A549 (cell line): ENCODE measurements at regions not wholly inside any gene's neighbourhood (a gene's known extent, or its start where the extent isn't known, plus 50 kb on each side); places are given as distances from the start of the nearest gene placed in this dataset.

Source experiments
- ATAC-seq, 2 experiments: fragments of 200-7000 bp in 1 of 2; fragments of >200 bp in 1 of 2; cut with Nextera tagmentation in 1 of 2; cut with Tn5 transposase in 1 of 2; 3 replicates each; pipeline versions ENCODE4 v1.8.0 to v1.9.1; 2018 to 2020; ENCODE audit warnings: mild to moderate bottlenecking in 1 of 2, moderate library complexity in 1 of 2
- CTCF ChIA-PET: fragments of 300-600 bp; sonication (Branson Sonifier 250); formaldehyde crosslinking; extraction: SDS; loops from one replicate; lab custom pipeline; 2021; ENCODE audit warnings: antibody characterized with exemption, inconsistent platforms; lab: Yijun Ruan, JAX
- POLR2A ChIA-PET: fragments of 350-600 bp; formaldehyde crosslinking; extraction: SDS; loops from one replicate; lab custom pipeline; 2021; ENCODE audit warnings: antibody characterized with exemption, inconsistent platforms; lab: Yijun Ruan, JAX
- DNase-seq, 2 experiments: peaks; one replicate each; pipeline versions ENCODE4 v3.0.0 to v3.0.0-alpha.2; 2011 to 2016; ENCODE audit warnings: low read depth in 1 of 2, low spot score in 1 of 2
- FAIRE-seq: peaks from 2 replicates; lab custom pipeline; 2011; peaks lifted over from hg19 to GRCh38; lab: Jason Lieb, UNC
- H3K27ac ChIP-seq, 2 experiments: fragments of >200 bp; sonication (Bioruptor Twin); formaldehyde crosslinking; 3 replicates each; pipeline ENCODE4 v1.5.1; 2016 to 2017
- H3K4me1 ChIP-seq: fragments of >200 bp; sonication (Bioruptor Twin); formaldehyde crosslinking; 3 replicates; pipeline ENCODE4 v1.6.1; 2016
- H3K4me2 ChIP-seq: fragments of >200 bp; sonication (Bioruptor Twin); formaldehyde crosslinking; 3 replicates; pipeline ENCODE4 v1.6.1; 2016
- H3K4me3 ChIP-seq: fragments of >200 bp; sonication (Bioruptor Twin); formaldehyde crosslinking; 3 replicates; pipeline ENCODE4 v1.5.1; 2016
- H3K9me3 ChIP-seq: fragments of >200 bp; sonication (Bioruptor Twin); formaldehyde crosslinking; 3 replicates; pipeline ENCODE4 v1.6.1; 2016
- CHD2 ChIP-seq: fragments of 150-350 bp; IDR thresholded peaks from 2 replicates; pipeline ENCODE4 v1.6.1; 2014; ENCODE audit warnings: low read length; ENCODE audit not compliant: partially characterized antibody
- EHMT2 ChIP-seq: fragments of 200-600 bp; sonication (generic); IDR thresholded peaks from 2 replicates; pipeline ENCODE4 v1.6.1; 2016; ENCODE audit warnings: antibody characterized with exemption, low read depth, mild to moderate bottlenecking, moderate library complexity
- FOSB ChIP-seq: fragments of 250-450 bp; sonication (Bioruptor Pico); IDR thresholded peaks from 2 replicates; pipeline ENCODE4 v1.5.0; 2020; ENCODE audit warnings: mild to moderate bottlenecking, moderate library complexity
- HEYL ChIP-seq: fragments of 250-450 bp; sonication (Bioruptor Pico); IDR thresholded peaks from 2 replicates; pipeline ENCODE4 v1.8.0; 2021; ENCODE audit warnings: mild to moderate bottlenecking, moderate library complexity
- NFE2L2 ChIP-seq: fragments of 150-350 bp; conservative IDR thresholded peaks from 2 replicates; pipeline ENCODE4 v1.6.1; 2014; ENCODE audit warnings: low read length
- PHF8 ChIP-seq: fragments of 200-600 bp; sonication (generic); IDR thresholded peaks from 2 replicates; pipeline ENCODE4 v1.6.1; 2016; ENCODE audit warnings: low read depth, mild to moderate bottlenecking, antibody characterized with exemption, moderate library complexity, borderline replicate concordance
- POLR2A ChIP-seq: IDR thresholded peaks from 2 replicates; pipeline ENCODE4 v1.6.1; 2012; ENCODE audit warnings: mild to moderate bottlenecking, low read length
- RAD21 ChIP-seq, 2 experiments: fragments of >200 bp in 1 of 2; sonication (Bioruptor Twin) in 1 of 2; formaldehyde crosslinking in 1 of 2; IDR thresholded peaks in 1 of 2; conservative IDR thresholded peaks in 1 of 2; 2 replicates in 1 of 2; 3 replicates in 1 of 2; pipeline ENCODE4 v1.6.1; 2012 to 2018; ENCODE audit warnings: inconsistent platforms in 1 of 2
- RARB ChIP-seq: fragments of 250-450 bp; sonication (Bioruptor Pico); IDR thresholded peaks from 2 replicates; pipeline ENCODE4 v1.8.0; 2021; ENCODE audit warnings: mild to moderate bottlenecking, moderate library complexity
- RCOR1 ChIP-seq: fragments of 150-350 bp; IDR thresholded peaks from 2 replicates; pipeline ENCODE4 v1.6.1; 2014; ENCODE audit warnings: antibody characterized with exemption, low read length, low read depth
- RFX5 ChIP-seq: fragments of 450-650 bp; IDR thresholded peaks from 2 replicates; pipeline ENCODE4 v1.7.1; 2014; ENCODE audit warnings: antibody characterized with exemption, mild to moderate bottlenecking, moderate library complexity
- TFCP2L1 ChIP-seq: fragments of 250-450 bp; sonication (Bioruptor Pico); IDR thresholded peaks from 2 replicates; pipeline ENCODE4 v1.5.0; 2021; ENCODE audit warnings: mild to moderate bottlenecking
- TP53 ChIP-seq: fragments of 250-450 bp; sonication (Bioruptor Pico); IDR thresholded peaks from 2 replicates; pipeline ENCODE4 v1.5.0; 2021; ENCODE audit warnings: mild to moderate bottlenecking, moderate library complexity
- ZSCAN20 ChIP-seq: fragments of 250-450 bp; sonication (Bioruptor Pico); IDR thresholded peaks from 2 replicates; pipeline ENCODE4 v1.8.0; 2022; ENCODE audit warnings: mild to moderate bottlenecking, moderate library complexity
- WGBS: methylation state at CpG from one replicate; pipeline ENCODE4 v1.1.6; 2017; ENCODE audit errors: missing lambda C conversion rate; 5-methylcytosine and 5-hydroxymethylcytosine counted together
- TF ChIP-seq, protein P1 (sequence below): IDR thresholded peaks from 2 replicates; pipeline ENCODE4 v1.6.1; 2012
- TF ChIP-seq, protein P2 (sequence below): fragments of 250-450 bp; sonication (Bioruptor Pico); IDR thresholded peaks from 2 replicates; pipeline ENCODE4 v1.5.0; 2020; ENCODE audit warnings: low read depth, mild to moderate bottlenecking, moderate library complexity
- TF ChIP-seq, protein P3 (sequence below): fragments of 250-450 bp; sonication (Bioruptor Pico); IDR thresholded peaks from 2 replicates; pipeline ENCODE4 v1.5.0; 2021; ENCODE audit warnings: mild to moderate bottlenecking, moderate library complexity, borderline replicate concordance
- TF ChIP-seq, protein P4 (sequence below): fragments of >200 bp; sonication (Bioruptor Twin); formaldehyde crosslinking; IDR thresholded peaks from 3 replicates; pipeline ENCODE4 v1.6.1; 2016
- TF ChIP-seq, protein P5 (sequence below): fragments of 150-350 bp; IDR thresholded peaks from 2 replicates; pipeline ENCODE4 v1.6.1; 2014; ENCODE audit warnings: low read depth, mild to moderate bottlenecking, low read length

DNA sequence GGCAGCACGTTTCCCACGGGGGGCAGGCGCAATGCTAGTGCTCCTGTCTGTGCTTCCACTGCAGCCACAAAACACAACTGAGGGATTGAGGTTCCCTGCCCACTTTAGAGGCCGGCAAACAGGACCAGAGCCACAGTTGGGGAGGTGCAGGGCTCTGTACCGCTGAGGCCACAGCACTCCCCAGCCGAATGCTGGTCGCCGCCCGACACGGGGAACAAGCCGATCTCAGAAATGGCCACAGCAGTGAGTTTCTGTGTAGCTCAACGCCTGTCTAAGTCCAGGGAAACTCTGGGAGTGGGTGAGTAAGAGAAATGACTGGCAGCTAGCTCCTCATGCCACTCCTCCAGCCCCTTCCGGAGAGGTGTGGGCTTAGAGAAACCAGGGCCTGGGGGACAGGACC, 194.0 kb upstream of the VWC2 start (continued):
- TF ChIP-seq, protein P1, sequence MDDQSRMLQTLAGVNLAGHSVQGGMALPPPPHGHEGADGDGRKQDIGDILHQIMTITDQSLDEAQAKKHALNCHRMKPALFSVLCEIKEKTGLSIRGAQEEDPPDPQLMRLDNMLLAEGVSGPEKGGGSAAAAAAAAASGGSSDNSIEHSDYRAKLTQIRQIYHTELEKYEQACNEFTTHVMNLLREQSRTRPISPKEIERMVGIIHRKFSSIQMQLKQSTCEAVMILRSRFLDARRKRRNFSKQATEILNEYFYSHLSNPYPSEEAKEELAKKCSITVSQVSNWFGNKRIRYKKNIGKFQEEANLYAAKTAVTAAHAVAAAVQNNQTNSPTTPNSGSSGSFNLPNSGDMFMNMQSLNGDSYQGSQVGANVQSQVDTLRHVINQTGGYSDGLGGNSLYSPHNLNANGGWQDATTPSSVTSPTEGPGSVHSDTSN: no peak
- TF ChIP-seq RFX5: no peak
- TF ChIP-seq RCOR1: no peak

DNA sequence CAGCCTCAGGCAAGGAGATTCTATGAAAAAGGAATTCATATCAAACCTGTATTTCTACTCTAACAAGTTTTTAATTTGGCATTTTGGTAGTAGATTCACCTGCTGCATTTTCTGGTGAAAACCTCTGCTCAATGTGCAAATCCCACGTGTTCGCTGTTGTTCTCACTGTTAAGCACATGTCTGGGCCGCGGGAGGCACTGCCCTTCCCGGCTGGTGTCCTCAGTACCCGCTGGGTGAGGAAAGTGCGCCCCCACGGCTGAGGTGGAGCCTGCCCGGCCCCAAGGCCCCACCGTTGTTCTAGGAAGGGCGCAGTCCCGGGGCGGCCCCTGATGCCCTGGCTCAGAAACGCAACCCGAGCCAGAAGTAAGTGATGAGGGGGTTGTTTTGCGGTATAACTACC, 193.4 kb upstream of the VWC2 start:
- POLR2A ChIA-PET: no interaction called here

DNA sequence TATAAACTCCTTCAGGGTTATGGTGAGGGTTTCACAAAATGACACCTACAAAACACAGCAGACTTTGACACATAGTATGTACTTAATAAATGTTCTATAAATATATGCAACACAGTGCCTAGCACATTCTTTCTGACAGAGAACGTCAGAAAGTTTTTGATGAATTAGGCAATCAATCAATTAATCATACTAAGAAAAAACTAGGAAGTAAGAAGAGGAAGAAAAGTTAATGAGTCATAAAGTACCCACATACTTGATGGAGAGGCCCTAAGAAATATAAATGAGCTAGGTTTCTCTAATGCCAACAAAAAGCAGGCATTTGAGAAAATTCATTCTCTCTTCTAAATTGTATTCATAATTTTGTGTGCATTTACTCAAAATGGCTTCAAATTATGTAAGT, 192.7 kb upstream of the VWC2 start:
- Histone ChIP-seq H3K4me1 (no peaks in the 10 kb centered on the region), H3K4me3 (no peak overlapping the region), H3K4me2 (no peak overlapping the region), H3K9me3 (no peaks in the 10 kb centered on the region), H3K27ac (no peak overlapping the region)
- ChIA-PET CTCF (no interaction called here), POLR2A (no interaction called here)
- no peak for DNase-seq
- ATAC-seq: no peak
- no peak for FAIRE-seq
- WGBS: 3% methylated on average over 1 of the region's 1 CpG
- TF ChIP-seq, protein P2, sequence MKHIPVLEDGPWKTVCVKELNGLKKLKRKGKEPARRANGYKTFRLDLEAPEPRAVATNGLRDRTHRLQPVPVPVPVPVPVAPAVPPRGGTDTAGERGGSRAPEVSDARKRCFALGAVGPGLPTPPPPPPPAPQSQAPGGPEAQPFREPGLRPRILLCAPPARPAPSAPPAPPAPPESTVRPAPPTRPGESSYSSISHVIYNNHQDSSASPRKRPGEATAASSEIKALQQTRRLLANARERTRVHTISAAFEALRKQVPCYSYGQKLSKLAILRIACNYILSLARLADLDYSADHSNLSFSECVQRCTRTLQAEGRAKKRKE (CRISPR knock-in tag): no peak
- TF ChIP-seq, protein P3, sequence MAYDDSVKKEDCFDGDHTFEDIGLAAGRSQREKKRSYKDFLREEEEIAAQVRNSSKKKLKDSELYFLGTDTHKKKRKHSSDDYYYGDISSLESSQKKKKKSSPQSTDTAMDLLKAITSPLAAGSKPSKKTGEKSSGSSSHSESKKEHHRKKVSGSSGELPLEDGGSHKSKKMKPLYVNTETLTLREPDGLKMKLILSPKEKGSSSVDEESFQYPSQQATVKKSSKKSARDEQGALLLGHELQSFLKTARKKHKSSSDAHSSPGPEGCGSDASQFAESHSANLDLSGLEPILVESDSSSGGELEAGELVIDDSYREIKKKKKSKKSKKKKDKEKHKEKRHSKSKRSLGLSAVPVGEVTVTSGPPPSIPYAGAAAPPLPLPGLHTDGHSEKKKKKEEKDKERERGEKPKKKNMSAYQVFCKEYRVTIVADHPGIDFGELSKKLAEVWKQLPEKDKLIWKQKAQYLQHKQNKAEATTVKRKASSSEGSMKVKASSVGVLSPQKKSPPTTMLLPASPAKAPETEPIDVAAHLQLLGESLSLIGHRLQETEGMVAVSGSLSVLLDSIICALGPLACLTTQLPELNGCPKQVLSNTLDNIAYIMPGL: no peak
- no peak for TF ChIP-seq POLR2A
- no peak for TF ChIP-seq HEYL (CRISPR knock-in tag)
- TF ChIP-seq, protein P4, sequence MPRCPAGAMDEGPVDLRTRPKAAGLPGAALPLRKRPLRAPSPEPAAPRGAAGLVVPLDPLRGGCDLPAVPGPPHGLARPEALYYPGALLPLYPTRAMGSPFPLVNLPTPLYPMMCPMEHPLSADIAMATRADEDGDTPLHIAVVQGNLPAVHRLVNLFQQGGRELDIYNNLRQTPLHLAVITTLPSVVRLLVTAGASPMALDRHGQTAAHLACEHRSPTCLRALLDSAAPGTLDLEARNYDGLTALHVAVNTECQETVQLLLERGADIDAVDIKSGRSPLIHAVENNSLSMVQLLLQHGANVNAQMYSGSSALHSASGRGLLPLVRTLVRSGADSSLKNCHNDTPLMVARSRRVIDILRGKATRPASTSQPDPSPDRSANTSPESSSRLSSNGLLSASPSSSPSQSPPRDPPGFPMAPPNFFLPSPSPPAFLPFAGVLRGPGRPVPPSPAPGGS: no peak
- TF ChIP-seq ZSCAN20 (CRISPR knock-in tag): no peak
- TF ChIP-seq, protein P1: no peak
- TF ChIP-seq RCOR1: no peak
- TF ChIP-seq PHF8: no peak
- TF ChIP-seq RAD21 (conservative IDR thresholded peaks at IDR 0.05 in 1 of 2, IDR thresholded peaks at IDR 0.05 in 1 of 2): no peak
- no peak for TF ChIP-seq NFE2L2
- TF ChIP-seq, all 56 proteins: peak for 0

More for the DNA sequence above, 193.4 kb upstream of the VWC2 start:
- DNase-seq (no peak), FAIRE-seq (no peak), ATAC-seq (no peak)
- no peak overlapping the region for H3K4me3 ChIP-seq
- H3K27ac ChIP-seq: no peak overlapping the region
- TF ChIP-seq, protein P3: no peak
- TF ChIP-seq, protein P5, sequence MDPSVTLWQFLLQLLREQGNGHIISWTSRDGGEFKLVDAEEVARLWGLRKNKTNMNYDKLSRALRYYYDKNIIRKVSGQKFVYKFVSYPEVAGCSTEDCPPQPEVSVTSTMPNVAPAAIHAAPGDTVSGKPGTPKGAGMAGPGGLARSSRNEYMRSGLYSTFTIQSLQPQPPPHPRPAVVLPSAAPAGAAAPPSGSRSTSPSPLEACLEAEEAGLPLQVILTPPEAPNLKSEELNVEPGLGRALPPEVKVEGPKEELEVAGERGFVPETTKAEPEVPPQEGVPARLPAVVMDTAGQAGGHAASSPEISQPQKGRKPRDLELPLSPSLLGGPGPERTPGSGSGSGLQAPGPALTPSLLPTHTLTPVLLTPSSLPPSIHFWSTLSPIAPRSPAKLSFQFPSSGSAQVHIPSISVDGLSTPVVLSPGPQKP: no peak
- no peak for TF ChIP-seq EHMT2
- no peak for TF ChIP-seq TP53 (CRISPR knock-in tag)
- no peak for TF ChIP-seq TFCP2L1 (CRISPR knock-in tag)
- no peak for TF ChIP-seq RARB (CRISPR knock-in tag)
- no peak for TF ChIP-seq FOSB (CRISPR knock-in tag)
- no peak for TF ChIP-seq CHD2
- no peaks in the 10 kb centered on the region for H3K4me1 ChIP-seq
- H3K9me3 ChIP-seq: no peaks in the 10 kb centered on the region
- WGBS: 14% methylated on average over 9 of the region's 16 CpGs
- no peak overlapping the region for H3K4me2 ChIP-seq
- CTCF ChIA-PET: no interaction called here
